Common myeloid progenitor, CD34-positive (primary cell): ENCODE measurements at regions not wholly inside any gene's neighbourhood (a gene's known extent, or its start where the extent isn't known, plus 50 kb on each side); places are given as distances from the start of the nearest gene placed in this dataset.

Source experiments
- CTCF ChIA-PET: fragments of 350-600 bp; sonication (Branson Sonifier 250); formaldehyde crosslinking; loops from one replicate; lab custom pipeline; 2021; ENCODE audit warnings: antibody characterized with exemption; lab: Charles Lee
- POLR2A ChIA-PET: fragments of 350-600 bp; sonication (Branson Sonifier 250); formaldehyde crosslinking; loops from one replicate; lab custom pipeline; 2021; ENCODE audit warnings: antibody characterized with exemption; lab: Charles Lee
- DNase-seq, 3 donors: peaks; one replicate each; pipeline versions ENCODE4 v3.0.0 to v3.0.0-alpha.2; 2013
- H3K27ac ChIP-seq, 2 experiments: 1 replicate in 1 of 2; 2 replicates in 1 of 2; pipeline ENCODE4 v1.7.0; 2013; ENCODE audit warnings: inconsistent platforms in 2 of 2, low read length in 2 of 2, mild to moderate bottlenecking in 2 of 2, low read depth in 1 of 2, moderate library complexity in 1 of 2; ENCODE audit not compliant: severe bottlenecking in 2 of 2, insufficient read depth in 1 of 2, poor library complexity in 1 of 2
- H3K27me3 ChIP-seq, 5 experiments: replicated peaks in 2 of 5; 1 replicate in 3 of 5; 2 replicates in 2 of 5; pipeline versions ENCODE4 v1.6.1 to v1.7.0; 2013; ENCODE audit warnings: low read length in 4 of 5, mild to moderate bottlenecking in 2 of 5, moderate library complexity in 2 of 5, inconsistent platforms in 1 of 5; ENCODE audit not compliant: insufficient read depth in 5 of 5, control insufficient read depth in 4 of 5
- H3K36me3 ChIP-seq, 4 experiments: 1 replicate in 2 of 4; 2 replicates in 2 of 4; pipeline versions ENCODE4 v1.6.1 to v1.7.0; 2013; ENCODE audit warnings: low read length in 3 of 4, control low read depth in 1 of 4, mild to moderate bottlenecking in 1 of 4; ENCODE audit not compliant: control insufficient read depth in 4 of 4, insufficient read depth in 4 of 4
- H3K4me1 ChIP-seq, 4 experiments: 1 replicate in 3 of 4; 2 replicates in 1 of 4; pipeline versions ENCODE4 v1.6.1 to v1.7.1; 2013; ENCODE audit warnings: low read length in 3 of 4, mild to moderate bottlenecking in 3 of 4, control low read depth in 1 of 4, inconsistent platforms in 1 of 4, moderate library complexity in 1 of 4; ENCODE audit not compliant: control insufficient read depth in 4 of 4, insufficient read depth in 4 of 4; ENCODE audit errors: control extremely low read depth in 1 of 4
- H3K4me3 ChIP-seq, 7 experiments: 1 replicate in 4 of 7; 2 replicates in 3 of 7; pipeline versions ENCODE4 v1.5.1 to v1.7.0; 2013; ENCODE audit warnings: mild to moderate bottlenecking in 7 of 7, low read length in 6 of 7, moderate library complexity in 6 of 7, inconsistent platforms in 2 of 7, low read depth in 2 of 7, control low read depth in 1 of 7; ENCODE audit not compliant: insufficient read depth in 4 of 7, control insufficient read depth in 1 of 7; ENCODE audit errors: extremely low read depth in 1 of 7
- H3K9me3 ChIP-seq, 5 experiments: 1 replicate in 4 of 5; 2 replicates in 1 of 5; pipeline versions ENCODE4 v1.6.1 to v1.7.1; 2013; ENCODE audit warnings: low read length in 4 of 5, mild to moderate bottlenecking in 2 of 5, inconsistent platforms in 1 of 5, low read depth in 1 of 5, moderate library complexity in 1 of 5; ENCODE audit not compliant: control insufficient read depth in 4 of 5, insufficient read depth in 2 of 5; ENCODE audit errors: control extremely low read depth in 1 of 5
- WGBS: methylation state at CpG from one replicate; pipeline ENCODE4 v1.1.5; 2013; ENCODE audit not compliant: insufficient coverage; 5-methylcytosine and 5-hydroxymethylcytosine counted together

GRCh38 chr3:29138171-29138570 lies 142.7 kb upstream of the RBMS3 start:
- Histone ChIP-seq H3K4me3 (no peak overlapping the region), H3K27me3 (peaks cover 0 to 13% (median 0%) of the 10 kb centered on the region in 5 experiments), H3K27ac (no peak overlapping the region), H3K4me1 (peaks cover 0 to 5% (median 2%) of the 10 kb centered on the region in 4 experiments), H3K9me3 (no peaks in the 10 kb centered on the region), H3K36me3 (no peaks in the 10 kb centered on the region)
- ChIA-PET POLR2A (no interaction called here), CTCF (no interaction called here)
- no peak for DNase-seq
- 71% methylated on average over 1 of the region's 1 CpG for WGBS

GRCh38 chr3:29140666-29141065 lies 140.2 kb upstream of the RBMS3 start:
- DNase-seq, result no peak
- Histone ChIP-seq H3K9me3 (no peaks in the 10 kb centered on the region), H3K27ac (no peak overlapping the region), H3K4me1 (peaks cover 0 to 16% (median 11%) of the 10 kb centered on the region in 4 experiments), H3K4me3 (no peak overlapping the region), H3K27me3 (peaks cover 0 to 21% (median 0%) of the 10 kb centered on the region in 5 experiments), H3K36me3 (no peaks in the 10 kb centered on the region)
- ChIA-PET CTCF (interaction anchor here (1.0 kb wide), 1 partner anchor 13 kb away, joined by 4 read pairs; no protein-coding TSS in a partner anchor), POLR2A (no interaction called here)
- WGBS, result no CpG with 5 or more reads among the region's 1 CpG

- Histone ChIP-seq H3K27me3 (peaks cover 0 to 27% (median 0%) of the 10 kb centered on the region in 5 experiments), H3K27ac (no peak overlapping the region), H3K4me1 (peaks cover 0 to 16% (median 11%) of the 10 kb centered on the region in 4 experiments), H3K9me3 (no peaks in the 10 kb centered on the region), H3K4me3 (no peak overlapping the region), H3K36me3 (no peaks in the 10 kb centered on the region)
- POLR2A ChIA-PET, result no interaction called here
- DNase-seq, result no peak
- CTCF ChIA-PET, result no interaction called here
- WGBS, result 100% methylated on average over 1 of the region's 4 CpGs
Measured at GRCh38 chr3:29141197-29141917, 139.5 kb upstream of the RBMS3 start.

- no peaks in the 10 kb centered on the region for H3K36me3 ChIP-seq
- whole genome bisulfite sequencing, result 100% methylated on average over 2 of the region's 2 CpGs
- H3K27ac ChIP-seq, result no peak overlapping the region
- ChIA-PET POLR2A (no interaction called here), CTCF (no interaction called here)
- no peaks in the 10 kb centered on the region for H3K9me3 ChIP-seq
- peaks cover 0 to 27% (median 0%) of the 10 kb centered on the region in 5 experiments for H3K27me3 ChIP-seq
- H3K4me3 ChIP-seq, result no peak overlapping the region
- DNase-seq, result no peak
- H3K4me1 ChIP-seq, result peaks cover 0 to 16% (median 11%) of the 10 kb centered on the region in 4 experiments
Measured at GRCh38 chr3:29141918-29142275, 139.0 kb upstream of the RBMS3 start.

GRCh38 chr3:29143151-29143550 lies 137.7 kb upstream of the RBMS3 start:
- WGBS, result no CpG with 5 or more reads among the region's 3 CpGs
- POLR2A ChIA-PET, result no interaction called here
- no peak overlapping the region for H3K27ac ChIP-seq

GRCh38 chr3:29144361-29144760 lies 136.5 kb upstream of the RBMS3 start:
- 0% methylated on average over 1 of the region's 3 CpGs for WGBS

More at GRCh38 chr3:29143151-29143550, 137.7 kb upstream of the RBMS3 start:
- H3K9me3 ChIP-seq, result no peaks in the 10 kb centered on the region
- H3K36me3 ChIP-seq, result no peaks in the 10 kb centered on the region
- H3K27me3 ChIP-seq, result peaks cover 0 to 27% (median 0%) of the 10 kb centered on the region in 5 experiments
- no peak overlapping the region for H3K4me3 ChIP-seq
- CTCF ChIA-PET, result interaction anchor here (0.6 kb wide), 1 partner anchor 621 kb away, joined by 4 read pairs; no protein-coding TSS in a partner anchor
- peaks cover 0 to 16% (median 11%) of the 10 kb centered on the region in 4 experiments for H3K4me1 ChIP-seq
- DNase-seq, result no peak

GRCh38 chr3:29144807-29145206 lies 136.1 kb upstream of the RBMS3 start:
- WGBS, result 56% methylated on average over 2 of the region's 4 CpGs
- Histone ChIP-seq H3K4me1 (peaks cover 0 to 16% (median 11%) of the 10 kb centered on the region in 4 experiments), H3K4me3 (no peak overlapping the region), H3K27ac (no peak overlapping the region), H3K27me3 (peaks cover 0 to 35% (median 4%) of the 10 kb centered on the region in 5 experiments), H3K9me3 (peaks cover 0 to 2% (median 0%) of the 10 kb centered on the region in 5 experiments), H3K36me3 (no peaks in the 10 kb centered on the region)
- no peak for DNase-seq
- ChIA-PET POLR2A (no interaction called here), CTCF (no interaction called here)

More at GRCh38 chr3:29144361-29144760, 136.5 kb upstream of the RBMS3 start:
- Histone ChIP-seq H3K4me1 (peaks cover 0 to 16% (median 11%) of the 10 kb centered on the region in 4 experiments), H3K27me3 (peaks cover 0 to 34% (median 4%) of the 10 kb centered on the region in 5 experiments), H3K9me3 (peaks cover 0 to 2% (median 0%) of the 10 kb centered on the region in 5 experiments), H3K27ac (no peak overlapping the region), H3K4me3 (no peak overlapping the region), H3K36me3 (no peaks in the 10 kb centered on the region)
- ChIA-PET POLR2A (no interaction called here), CTCF (no interaction called here)
- DNase-seq, result peak in 2 of 3 donors; percentile 44 to 45
